ENCODE measurements at regions not wholly inside any gene's neighbourhood (a gene's known extent, or its start where the extent isn't known, plus 50 kb on each side); places are given as distances from the start of the nearest gene placed in this dataset.
A peak's percentile ranks its signal among the peaks of the same experiment; 100 is the strongest.
"Not testable (repeated sequence)": the region's sequence is repeated elsewhere in the genome, so short reads cannot be mapped to it uniquely, and the experiment has no call there.

DNA sequence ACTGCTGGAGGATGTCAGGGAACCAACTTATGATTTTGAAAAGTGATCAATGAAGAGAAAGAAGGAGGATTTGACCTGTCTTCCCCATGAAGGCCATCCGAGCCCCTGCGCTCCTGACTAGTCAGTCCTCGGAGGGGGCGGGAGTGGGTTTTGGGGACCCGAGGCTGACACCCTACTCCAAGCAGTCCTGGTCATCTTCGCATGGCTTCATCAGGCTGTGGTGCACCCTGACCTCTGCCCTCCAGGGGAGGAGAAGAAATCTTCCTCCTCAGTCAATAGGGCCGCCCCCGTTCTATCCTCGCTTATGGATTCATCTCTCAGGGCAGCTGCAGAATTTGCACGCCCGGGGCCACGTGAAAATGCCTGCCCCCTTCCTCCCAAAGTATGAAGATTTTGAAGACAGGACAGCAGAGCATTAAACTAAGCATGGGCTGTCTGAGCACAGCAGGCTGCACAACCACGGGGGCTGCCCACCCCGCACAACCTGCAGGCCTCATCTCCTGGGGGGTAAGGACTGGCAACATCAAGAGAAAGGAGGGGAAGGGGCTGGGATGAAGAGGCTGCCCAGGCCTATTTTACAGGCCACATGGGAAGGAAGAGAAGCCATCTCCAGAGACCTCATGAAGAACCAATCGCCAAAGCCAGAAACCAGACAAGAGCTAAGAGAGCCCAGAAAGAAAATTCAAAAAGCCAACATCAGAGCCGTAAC is 138.1 kb upstream of the PHACTR3 start:
- DNase-seq, result peak; percentile 20

DNA sequence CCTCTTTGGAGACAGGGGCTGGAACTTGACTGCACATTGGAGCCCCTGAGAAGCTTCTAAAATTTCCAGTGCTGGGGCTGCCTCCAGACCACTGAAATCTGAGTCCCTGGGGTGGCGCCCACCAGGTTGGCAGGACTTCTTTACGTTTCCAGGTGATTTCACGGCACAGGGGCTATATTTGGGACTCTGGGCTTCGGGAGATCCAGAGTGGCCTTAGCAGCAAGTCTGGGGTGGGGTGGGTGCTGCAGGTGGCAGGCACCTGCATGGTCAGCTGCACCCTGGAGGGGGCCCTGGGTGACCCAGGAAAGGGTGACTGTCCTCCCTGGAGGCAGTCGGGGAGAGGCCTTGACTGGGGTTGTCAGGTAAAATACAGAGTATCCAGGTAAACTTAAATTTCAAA is 135.5 kb upstream of the PHACTR3 start:
- peak; percentile 3 for DNase-seq

DNA sequence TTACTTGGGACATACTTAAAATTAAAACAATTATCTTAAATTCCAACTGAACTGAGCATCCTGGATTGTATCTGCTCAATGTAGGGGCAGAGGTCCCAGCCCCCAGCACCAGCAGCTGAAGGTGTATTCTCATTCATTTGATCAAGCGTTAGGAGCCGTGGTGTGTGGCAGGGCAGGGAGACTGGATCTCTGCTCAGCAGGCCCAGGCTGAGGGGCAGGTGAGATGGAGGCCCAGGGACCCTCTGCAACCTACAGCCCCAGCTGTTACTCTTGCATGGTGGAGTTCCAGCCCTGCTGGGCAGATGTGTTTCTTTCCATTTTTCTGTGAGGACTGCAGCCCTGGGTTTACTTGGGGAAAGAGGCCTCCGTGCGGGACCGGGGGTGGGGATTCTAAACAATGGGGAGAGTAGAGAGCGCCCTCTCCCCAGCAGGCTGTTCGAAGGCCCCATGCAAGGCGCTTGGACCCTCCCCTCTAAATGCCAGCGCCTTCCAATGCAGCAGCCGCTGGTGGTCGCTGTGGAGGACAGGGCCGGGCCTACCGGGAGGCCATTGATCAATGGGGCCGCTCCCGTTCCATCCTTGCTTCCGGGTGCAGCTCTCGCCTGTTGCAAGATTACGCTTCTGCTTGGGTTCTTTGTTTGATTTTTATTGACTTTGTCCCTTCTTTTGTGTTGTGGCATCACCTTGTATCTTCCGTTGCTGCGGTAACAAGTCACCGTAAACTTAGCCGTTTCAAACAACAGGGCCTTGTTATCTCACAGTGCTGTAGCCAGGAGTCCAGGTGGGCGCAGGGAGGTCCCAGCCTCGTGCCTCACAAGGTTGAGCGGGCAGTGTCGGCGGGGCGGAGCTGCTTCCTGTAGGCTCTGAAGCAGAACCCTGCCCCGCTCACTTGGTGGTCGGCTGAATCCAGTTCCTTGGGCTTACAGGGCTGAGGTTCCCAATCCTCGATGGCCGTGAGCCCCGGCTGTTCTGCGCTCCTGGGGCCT is 134.8 kb upstream of the PHACTR3 start:
- peak; percentile 11 for DNase-seq

DNA sequence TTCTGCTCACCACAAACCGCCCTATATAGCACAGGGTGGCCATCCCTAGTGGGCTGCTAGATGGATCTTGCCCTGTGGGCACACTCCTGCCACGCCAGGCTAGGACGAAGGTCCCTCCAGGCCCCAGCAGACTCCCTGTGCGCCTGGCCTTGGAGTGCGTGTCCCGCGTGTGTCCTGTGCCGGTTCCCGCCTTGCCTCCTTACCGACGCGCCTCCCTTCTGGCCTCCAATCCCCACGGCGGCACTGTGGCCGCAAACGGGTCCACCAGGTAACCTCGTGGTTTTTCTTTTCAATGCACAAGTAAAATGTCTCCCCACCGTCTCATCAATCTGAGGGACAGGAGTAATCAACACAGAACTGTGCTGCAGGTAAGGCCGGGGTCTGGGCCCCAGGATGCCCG is 133.8 kb upstream of the PHACTR3 start:
- no peak for DNase-seq

DNA sequence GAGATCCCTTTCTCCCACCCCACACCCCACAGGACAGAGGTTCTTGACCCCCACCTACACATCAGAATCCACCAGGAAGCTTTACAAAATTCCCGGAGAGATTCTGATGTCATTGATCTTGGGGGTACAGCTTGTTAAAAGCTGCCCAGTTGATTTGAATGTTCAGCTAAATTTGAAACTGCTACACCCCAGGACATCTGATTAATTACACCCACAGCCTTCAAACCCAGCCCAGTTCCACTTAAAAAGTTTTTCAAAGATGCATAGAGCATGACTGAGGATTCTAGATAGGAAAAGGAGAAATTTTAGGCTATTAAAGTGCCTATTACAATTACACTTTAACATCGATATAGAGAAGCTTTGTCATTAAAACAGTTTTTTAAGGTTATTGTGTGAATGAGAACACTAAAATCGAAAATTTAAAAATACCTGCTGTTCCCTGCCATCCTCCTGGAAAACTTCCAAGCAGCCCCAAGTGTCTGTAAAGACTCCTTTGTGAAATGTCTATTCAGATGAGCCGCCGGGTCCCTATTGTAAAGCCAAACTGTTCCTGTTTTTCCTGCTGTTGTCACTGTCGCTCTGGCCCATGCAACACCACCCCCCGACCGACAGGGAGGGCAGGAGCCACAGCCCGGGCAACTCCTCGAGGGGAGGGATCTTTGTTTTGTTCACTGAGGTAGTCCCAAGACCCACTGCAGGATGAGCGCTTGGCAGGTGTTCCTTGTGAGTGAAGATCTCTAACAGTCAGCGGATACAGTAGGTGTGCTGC is 132.5 kb upstream of the PHACTR3 start:
- DNase-seq, result peak; percentile 7

DNA sequence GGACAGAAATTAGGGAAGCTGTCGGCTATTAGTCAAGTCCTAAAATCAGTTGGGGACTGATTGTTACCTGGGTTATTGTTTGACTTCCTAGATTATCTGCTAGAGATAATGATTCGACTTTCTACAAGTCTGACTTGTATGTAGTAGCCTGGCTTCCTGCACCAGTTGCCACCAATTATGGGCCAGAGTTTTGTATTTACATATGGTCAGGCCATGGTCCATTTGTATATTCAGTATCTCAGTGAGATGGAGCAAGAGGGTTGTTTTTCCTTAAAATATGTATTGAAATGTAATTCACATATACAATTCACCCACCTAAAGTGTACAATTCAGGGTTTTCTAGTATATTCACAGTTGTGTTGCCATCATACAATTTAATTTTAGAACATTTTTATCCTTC is 130.6 kb upstream of the PHACTR3 start:
- DNase-seq, result no peak

DNA sequence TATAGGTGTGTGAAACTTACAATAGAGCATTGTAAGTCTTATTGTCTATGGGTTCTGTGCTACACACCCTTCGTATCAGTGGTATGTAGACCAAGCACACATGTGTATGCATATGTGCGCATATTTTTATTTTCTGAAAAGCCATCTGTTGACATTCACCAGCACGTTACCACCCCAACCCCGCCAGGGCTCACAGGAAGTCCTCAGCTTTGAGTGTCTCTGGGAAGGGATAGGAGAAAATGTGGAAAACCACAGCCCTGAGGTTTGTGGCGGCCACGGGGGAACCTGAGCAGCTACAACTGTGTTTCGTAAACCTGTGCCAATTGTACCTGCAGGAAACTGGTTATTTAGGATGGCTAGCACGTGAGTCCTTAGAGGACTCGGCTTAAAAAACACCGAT is 123.3 kb upstream of the PHACTR3 start:
- no peak for DNase-seq

DNA sequence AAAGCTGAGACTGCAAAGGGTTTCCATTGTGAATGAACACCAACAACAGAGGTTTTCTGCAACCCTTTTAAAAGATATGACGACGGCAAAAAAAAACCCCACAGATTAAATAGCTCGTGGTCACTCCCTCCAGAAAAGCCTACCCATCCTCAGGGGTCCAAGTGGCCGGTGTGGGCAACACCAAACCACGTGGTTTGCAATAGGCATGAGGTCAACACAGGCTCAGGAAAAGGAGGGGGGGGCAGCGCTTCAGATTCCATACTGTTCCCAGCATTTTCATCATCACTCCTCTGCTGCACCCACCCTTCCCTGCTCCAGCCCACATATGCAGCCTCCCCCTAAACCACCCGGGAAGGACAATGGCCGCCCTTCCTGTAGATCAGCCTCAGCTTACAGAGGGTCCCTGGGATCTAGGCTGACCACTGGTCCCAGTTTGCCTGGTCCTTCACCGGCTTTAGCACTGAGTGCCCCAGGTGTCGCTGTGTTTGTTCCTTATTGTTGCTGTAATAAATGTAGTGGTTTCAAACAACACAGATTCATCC is 122.8 kb upstream of the PHACTR3 start:
- DNase-seq, result no peak

DNA sequence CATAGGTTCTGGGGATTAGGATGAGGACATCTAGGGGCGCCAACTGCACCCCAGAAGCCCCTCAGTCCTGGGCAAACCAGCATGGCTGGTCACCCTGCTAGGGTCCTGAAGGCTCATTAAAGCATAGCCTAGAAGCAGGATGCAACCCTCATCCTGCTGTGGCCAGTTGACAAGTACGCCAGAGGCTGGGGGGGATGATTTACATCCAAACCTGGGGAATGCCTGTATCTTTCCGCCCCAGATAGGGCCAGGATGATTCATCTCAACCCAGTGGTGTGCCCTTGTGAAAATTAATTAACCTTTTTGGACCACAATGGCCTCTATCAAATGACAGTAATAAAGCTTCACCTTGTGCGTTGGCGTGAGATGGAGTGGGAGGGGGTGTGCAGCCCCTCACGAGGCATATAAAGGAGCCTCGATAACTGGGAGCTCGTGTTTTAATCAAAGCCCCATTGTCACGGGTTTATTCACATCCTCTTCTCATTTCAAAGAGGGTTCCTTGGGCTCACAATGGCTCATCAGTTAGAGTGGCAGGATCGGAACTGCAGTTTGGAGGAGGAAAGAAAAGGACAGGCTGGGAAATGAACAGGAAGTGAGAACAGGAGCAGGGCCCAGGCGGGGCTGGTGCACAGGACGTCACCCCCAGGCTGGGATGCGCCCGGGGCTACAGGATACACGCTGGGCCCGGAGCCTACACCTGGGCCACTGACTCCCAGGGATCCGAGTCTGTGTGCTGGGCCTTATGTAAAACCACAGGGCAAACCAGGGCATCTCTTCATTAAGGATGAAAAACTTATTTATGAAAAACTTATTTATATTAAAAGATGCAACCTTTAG is 121.8 kb upstream of the PHACTR3 start:
- DNase-seq, result no peak

DNA sequence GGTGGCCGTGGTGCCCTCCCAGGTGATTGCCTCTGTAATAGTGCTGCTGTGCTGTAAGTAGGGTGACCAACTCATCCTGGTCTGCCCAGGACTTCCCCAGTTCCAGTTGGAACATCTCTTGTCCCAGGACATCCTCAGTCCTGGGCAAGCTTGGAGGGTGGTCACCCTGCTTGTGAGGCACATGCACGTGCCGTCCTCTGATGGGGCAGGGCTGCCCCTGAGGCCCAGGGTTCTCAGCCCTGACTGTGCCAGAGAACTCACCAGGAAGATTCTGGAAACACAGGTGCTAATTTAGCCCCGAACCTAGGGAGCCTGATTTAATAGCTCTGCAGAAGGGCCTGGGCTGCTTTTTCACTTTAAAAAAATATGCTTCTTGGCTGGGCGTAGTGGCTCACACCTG is 120.9 kb upstream of the PHACTR3 start:
- no peak for DNase-seq

DNA sequence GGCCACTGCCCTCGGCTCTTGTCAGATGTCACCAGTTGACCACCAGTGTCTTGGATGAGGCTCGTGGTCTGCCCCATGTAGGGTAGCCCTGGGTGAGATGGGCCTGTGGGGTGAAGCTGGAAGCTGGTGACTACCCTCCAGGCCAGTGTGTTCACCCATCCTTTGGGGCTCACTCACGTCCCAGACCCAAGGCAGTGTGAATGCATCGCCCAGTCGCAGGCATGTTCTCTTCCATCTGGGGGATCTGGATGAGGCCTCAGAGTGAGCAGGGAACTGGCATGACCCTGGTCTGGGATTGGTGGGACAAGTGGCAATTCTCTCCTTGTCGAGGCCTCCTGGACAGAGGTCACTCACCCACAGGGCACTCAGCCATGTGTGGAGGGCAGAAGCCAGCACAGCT is 120.1 kb upstream of the PHACTR3 start:
- DNase-seq, result no peak

DNA sequence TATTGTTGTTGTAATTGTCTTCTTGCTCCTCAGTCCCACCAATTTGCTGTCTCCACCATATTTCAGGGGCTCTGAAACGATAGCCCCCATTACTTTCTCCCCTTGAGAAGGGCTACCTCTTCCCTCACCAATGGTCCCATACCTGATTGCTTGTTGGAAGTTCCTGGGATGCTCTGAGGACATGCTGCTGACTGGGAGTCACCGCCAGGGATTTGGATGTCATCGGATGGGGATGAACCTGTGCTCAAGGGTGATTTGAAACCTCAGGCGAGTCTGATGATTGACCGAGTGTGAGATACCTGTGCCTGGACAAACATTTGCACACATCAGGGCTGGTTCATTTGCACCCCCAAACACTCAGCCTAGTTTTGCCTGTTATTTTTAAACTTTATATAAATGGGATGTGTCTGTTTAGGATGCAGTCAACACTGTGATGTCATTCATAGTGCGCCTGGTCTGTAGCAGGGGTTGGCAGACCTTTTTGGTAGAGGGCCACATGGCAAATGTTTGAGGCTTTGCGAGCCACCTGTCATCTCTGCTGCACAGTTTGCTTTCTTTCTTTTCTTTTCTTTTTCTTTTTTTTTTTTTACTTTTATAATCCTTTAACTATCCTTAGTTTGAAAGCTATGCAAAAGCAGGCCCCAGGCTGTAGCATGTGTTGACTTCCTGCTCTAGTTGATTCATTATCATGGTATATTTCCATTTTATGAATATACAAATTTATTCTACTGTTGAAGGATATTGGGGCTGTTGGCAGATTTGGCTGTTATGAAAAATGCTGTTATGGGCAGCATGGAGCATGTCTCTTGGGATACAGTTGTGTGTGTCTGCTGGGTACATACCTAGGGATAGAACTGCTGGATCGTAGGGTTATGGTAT is 118.5 kb upstream of the PHACTR3 start:
- no peak for DNase-seq

DNA sequence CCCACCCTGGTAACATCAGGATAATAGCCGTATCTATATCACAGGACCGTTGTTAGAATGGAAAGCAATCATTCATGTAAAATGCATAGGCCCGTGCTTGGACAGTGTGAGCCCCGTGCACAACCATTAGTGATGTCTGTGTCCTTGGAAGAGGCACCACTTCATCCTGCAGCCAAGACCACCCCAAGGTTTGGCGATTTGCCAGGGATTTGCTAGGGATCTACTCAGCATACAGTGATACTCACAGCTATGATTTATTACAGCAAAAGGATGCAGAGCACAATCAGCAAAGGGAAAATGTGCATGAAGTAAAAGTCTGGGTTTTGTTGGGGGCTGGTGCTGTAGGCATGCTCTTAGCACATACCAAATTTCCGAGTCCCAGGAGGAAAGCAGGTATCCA is 115.9 kb upstream of the PHACTR3 start:
- DNase-seq, result not testable (repeated sequence)

DNA sequence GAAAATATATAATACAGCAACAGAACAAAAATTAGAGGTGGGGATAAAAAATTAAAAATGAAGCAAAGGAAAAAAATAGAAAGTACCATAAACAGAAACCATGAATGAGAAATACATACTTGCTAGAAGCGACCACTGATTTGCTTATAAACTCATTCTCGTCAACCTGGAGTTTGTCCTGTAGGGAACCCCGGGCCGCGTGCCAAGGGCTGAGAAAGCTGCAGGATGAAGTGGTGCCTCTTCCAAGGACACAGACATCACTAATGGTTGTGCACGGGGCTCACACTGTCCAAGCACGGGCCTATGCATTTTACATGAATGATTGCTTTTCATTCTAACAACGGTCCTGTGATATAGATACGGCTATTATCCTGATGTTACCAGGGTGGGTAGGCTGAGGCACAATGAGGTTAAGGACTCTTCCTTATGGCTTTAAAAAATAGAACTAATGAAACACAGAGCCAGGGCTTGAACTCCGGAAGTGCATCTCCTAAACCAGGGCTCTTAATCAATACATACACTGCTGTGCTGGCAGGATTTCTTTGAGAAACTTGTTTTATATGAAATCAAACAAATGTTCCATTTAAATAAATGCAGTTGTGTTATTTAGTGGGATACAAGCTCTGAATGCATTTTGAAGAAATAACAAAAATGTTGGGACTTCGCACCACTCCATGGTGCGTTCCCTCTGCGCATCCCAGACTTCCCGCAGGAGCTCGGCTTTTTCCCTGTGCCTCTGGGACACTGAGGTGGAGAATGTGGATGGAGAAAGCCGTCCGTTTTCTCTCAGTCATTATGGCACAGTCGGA is 113.9 kb upstream of the PHACTR3 start:
- not testable (repeated sequence) for DNase-seq

DNA sequence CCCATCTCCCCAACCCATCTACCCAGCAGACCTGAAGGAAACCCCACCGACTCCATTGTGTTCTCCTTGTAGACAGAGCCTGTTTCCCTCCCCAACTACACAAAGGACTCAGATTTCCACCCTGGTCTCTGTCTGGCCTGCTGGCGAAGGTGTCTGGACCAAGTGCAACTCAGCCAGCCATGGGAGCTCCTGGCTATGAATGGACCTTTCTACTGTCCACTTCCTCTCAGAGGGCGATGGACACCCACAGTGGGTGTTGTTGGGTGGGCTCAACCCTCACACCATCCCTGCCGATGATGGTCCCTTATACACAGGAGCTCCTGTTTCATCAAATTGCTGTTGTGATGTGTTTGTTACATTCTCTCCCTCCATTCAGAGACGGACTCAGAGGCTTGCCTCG is 112.5 kb upstream of the PHACTR3 start:
- DNase-seq, result no peak

DNA sequence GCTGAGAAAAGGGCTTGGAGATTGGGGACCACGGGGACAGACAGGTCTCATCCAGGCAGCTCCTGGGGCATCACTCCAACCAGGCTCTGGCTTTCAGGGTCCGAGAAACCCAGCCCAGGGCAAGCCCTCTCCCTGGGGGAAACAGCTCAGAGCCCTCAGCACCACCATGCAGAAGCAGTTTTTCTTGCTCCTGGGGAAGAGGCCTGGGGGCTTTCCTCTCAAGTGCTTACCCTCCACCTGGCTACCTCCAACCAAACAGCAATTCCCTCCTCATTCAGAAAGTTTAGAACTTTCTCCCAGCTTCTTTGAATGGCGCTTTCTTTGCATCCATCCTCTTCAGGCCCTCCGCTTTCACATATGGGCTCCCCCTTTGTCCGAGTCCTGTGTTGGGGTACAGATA is 110.4 kb upstream of the PHACTR3 start:
- DNase-seq, result no peak

DNA sequence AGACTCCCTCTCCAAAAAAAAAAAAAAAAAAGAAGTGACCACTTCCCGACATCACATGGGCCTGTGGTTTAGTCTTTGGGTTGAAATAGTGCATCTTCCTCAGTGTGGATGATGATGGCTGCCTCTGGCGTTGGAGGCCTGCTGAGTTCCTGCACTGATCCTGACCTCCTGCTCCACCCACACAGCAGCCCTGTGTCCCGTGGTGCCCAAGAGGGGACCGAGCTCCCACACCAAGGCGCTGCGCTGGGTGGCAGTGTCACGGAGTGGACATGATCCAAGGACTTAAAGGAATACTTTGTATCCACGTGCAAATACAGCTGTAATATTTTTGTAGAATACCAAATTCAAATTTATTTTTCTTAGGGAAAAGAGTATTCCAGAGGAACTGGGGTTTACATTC is 109.2 kb upstream of the PHACTR3 start:
- DNase-seq, result no peak

DNA sequence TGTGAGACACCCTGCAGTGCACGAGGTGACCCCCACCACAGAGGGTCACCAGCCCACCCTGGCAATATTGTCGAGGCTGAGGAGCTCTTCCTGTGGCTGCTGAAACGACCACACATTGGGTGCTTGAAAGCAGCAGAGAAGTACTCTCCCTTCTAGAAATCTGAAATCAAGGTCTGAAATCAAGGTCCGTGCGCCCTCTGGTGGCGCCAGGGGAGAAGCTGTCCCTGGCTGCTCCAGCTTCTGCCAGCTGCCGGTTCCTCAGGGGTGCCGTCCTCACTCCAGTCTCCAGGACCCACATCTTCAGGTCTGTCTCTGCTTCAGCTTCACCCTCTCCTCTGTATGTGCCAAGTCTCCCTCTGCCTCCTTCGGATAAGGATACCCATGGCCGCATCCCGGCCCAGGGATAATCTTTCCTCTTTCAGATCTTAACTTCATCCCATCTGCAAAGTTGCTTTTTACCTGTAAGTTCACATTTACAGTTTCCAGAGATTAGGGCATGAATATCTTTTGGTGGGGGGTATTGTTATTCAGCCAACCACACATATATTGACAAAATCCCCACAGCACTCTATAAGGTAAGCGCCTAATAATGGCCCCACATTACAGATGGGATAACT is 108.3 kb upstream of the PHACTR3 start:
- peak; percentile 88 for DNase-seq

DNA sequence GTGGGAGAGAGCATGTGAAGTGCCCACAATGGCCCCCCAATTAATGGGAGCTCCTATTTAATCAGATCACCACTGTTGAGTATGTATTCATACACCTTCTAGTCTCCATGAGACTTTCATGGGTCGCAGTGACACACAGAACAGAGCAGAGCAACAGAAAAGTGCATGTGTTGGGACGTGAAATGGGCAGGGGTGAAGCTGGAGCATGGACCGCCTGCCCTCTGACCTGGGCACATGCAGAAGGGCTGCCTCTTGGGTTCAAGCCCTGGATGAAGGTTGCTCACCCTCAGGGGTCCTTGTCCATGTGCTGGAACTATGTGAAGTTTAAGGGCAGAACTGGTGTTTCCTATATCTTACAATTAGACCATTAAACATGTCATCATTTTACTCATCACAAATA is 106.0 kb upstream of the PHACTR3 start:
- no peak for DNase-seq

DNA sequence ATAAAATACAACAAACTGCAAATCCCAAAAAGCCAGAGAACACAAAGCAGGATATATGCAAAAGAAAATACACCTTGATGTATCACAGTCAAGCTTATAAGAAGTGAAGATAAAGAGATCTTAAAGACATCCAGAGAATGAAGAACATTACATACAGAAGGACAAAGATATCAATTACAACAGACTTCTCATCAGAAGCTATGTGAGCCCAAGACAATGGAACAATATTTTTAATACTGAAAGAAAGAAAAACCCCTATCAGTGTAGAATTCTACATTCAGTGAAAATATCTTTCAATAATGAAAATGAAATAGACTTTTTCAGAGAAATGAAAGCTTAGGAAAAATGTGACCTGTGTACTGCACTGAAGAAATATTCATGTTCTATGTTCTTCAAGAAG is 104.5 kb upstream of the PHACTR3 start:
- DNase-seq, result no peak
